ENCODE measurements at regions not wholly inside any gene's neighbourhood (a gene's known extent, or its start where the extent isn't known, plus 50 kb on each side); places are given as distances from the start of the nearest gene placed in this dataset.

DNA sequence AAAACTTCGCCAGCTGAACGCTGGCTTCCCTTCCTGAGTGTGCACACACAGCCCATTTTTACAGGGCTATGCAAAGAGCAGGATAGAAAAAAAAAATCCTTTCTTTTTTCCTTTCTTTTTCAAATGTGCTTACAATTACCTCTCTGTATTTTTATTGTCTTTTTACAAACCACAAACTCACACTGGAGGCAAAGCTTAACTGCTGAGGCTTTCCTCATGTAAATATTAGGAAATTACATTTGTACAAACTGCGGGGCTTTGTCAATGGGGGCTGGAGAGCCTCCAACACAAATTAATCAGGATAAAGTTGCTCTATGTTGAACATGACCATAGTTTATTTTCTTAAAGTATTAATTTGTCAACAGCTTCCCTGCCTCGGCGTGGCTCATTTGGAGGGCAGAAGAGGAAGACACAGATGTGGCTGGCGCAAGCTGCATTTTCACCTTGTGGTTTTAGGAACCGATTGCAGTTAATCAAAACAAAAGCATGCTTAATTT, 411.7 kb upstream of the MKI67 start:
- no peak for DNase-seq

GRCh38 chr10:128538671-128539070, 412.4 kb upstream of the MKI67 start:
- no peak for DNase-seq

GRCh38 chr10:128539510-128540127, 413.4 kb upstream of the MKI67 start:
- DNase-seq, result no peak

- DNase-seq, result no peak
These were observed 414.0 kb upstream of the MKI67 start for GRCh38 chr10:128540128-128540762.

DNA sequence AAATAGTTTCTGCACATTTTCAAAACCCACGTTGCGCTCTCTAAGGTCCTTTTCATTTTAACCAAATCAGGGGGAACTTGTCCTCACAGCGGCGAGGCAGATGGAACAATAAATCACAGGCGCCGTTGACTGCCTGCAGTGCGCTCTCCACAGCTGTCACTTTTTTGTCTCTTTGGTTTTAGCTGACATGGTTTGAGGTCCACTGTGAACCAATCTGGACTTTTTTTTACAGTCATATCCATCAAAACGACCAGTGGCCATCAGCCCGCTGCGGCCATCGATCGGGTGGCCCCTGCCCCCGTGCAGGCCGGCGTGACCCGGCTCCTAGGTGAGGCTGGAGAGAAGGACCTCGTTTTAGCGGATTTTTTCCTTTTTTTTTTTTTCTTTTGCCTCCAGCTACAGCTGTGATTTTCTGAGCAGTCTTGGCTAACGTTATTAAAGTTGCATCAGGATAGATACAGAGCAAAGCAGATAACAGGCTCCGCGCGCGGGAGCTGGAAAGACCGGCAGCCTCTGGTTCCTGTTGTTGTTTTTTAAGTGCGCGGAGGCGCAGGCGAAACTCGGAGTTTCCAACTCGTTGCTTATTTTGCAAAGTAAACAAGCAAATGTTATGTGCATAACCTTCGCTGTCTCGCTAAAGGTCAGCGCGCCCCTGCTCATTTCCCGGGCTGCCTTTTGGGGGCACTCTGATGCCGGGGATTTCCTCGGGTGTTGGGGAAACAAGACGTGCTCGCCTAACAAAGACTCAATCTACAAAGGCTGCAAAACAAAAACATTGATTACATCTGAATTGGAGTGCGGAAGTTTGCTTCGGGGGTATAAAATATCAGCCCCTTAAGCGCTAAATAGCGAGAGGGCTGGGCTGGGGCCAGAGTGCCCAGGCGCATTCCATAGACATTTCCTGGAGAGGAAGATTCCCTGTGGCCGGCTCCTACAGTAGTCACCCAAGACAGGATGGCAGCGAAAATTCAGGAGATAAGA, 414.8 kb upstream of the MKI67 start:
- no peak for DNase-seq

DNA sequence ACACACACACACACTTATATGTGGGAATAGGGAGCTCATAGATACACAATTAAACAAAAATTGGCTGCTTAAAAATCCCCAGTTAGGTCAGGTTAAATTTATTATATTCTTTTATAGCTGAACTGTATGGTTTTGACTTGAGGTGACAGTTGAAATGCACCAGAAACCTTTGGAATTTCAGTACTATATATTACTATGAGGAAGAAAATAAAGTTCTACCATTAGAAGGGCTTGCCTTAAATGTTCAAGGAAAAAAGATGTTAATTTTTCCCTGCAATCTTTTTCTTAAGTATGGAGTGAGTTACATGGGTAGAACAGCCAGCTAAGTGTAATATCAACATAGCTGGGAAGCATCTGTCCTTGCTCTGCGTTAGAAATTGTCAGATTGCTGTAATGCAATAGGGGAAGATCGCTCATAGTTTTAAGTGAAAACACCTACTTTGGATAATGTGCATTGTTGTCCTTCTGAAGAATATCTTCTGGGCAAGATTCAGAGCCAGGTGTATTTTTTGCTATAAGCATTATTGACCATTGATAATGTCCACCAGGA, 415.8 kb upstream of the MKI67 start:
- DNase-seq, result no peak

- DNase-seq, result no peak
These were observed 416.4 kb upstream of the MKI67 start for GRCh38 chr10:128542659-128543058.

- DNase-seq, result no peak
These were observed 416.9 kb upstream of the MKI67 start for GRCh38 chr10:128543151-128543550.

DNA sequence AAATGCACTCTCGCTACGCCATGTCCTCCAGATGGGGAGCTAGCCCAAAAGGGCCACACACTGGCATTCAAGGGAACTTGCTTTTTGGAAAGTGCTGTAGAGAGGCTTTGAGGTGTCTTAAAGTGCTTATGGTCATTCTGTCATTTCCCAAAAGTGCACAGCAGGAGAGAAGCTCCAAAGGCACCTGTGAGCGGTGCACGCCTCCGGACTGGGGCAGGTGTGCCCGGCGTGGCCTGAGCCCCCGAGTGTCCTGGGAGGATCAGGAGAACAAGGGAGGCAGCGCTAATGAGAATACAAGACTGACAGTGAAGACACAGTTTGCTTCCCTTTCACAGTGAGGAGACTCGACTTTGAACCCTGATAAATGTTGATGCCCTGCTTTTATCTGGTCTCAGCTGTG, 419.0 kb upstream of the MKI67 start:
- no peak for DNase-seq

- DNase-seq, result no peak
These were observed 420.5 kb upstream of the MKI67 start for GRCh38 chr10:128546651-128547165.

GRCh38 chr10:128549101-128549608, 422.9 kb upstream of the MKI67 start:
- no peak for DNase-seq

DNA sequence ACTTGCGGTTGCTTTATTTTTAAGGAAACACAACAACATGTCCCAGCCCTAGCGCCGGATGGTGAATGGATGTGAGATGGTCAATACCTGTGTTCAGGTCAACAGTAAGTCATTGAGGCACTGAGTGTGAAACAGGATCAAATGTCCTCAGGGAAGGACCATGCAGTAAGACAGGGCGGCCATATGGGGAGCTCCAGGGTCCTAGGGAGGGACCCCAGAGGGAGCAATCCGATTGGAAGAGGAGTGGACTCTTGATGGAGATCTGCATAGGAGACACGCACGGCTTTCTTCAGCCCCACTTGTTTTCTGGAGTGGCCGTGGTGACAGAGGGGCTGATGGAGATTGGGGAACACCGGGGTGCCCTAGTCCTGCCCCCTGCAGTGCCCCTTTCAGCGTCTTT, 423.8 kb upstream of the MKI67 start:
- no peak for DNase-seq

- DNase-seq, result no peak
These were observed 425.3 kb upstream of the MKI67 start for GRCh38 chr10:128551475-128551874.

DNA sequence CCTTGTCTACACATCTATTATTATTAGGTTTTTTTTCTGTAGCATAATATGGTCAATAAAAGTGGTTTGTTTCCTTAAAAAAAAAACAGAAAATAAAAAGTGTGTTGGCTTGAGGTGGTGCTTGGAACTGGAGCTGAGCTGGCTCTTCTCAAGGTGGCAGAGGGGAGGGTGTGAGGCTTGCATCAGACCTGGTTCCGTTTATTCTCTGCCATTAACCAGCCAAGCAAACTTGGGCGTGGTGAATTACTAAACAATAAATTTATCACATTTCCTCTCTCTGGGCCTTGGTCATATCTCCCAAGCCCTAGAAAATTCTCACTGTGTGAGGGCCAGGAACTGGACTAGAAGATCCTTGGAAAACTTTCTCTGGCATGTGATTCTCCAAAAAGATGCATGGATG, 427.5 kb upstream of the MKI67 start:
- DNase-seq, result no peak

- DNase-seq, result no peak
These were observed 430.2 kb upstream of the MKI67 start for GRCh38 chr10:128556182-128557110.

GRCh38 chr10:128557149-128557710, 431.0 kb upstream of the MKI67 start:
- DNase-seq, result no peak

- DNase-seq, result no peak
These were observed 434.2 kb upstream of the MKI67 start for GRCh38 chr10:128560406-128560805.

DNA sequence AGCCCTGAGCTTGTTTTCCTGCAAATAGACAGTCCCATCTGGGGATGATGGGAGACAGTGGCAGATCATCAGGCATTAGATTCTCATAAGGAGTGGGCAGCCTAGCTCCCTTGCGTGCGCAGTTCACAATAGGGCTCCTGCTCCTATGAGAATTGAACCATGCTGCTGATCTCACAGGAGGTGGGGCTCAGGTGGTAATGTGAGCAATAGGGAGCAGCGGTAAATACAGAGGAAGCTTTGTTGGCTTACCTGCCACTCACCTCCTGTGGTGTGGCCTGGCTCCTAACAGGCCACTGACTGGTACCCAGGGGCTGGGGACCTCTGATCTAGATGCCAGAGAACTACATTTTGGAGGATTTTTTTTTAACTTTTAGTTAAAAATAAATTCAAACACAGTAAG, 434.8 kb upstream of the MKI67 start:
- DNase-seq, result no peak

- no peak for DNase-seq
These were observed 437.2 kb upstream of the MKI67 start for GRCh38 chr10:128563387-128563786.

DNA sequence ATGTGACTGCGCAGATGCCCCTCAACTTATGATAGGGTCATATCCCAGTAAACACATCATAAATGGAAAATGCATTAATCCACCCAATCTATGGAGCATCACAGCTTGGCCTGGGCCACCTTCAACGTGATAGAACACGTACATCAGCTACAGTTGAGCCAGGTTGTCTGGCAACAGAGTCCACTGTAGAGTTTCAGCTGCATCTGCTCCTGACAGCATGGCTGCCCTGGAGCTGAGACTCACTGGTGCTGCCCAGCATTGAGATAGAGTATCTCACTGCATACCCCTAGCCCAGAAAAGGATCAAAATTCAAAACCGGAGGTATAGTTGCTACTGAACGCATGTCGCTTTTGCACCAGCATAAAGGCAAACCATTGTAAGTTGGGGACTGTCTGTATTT, 437.7 kb upstream of the MKI67 start:
- no peak for DNase-seq

GRCh38 chr10:128566361-128566968, 440.2 kb upstream of the MKI67 start:
- no peak for DNase-seq

Measured in activated CD4-positive, alpha-beta T cell treated with anti-CD3 and anti-CD28 coated beads, Interleukin-2, amount 50 U/mL, for 48 hours (primary cell).